ENCODE measurements at regions not wholly inside any gene's neighbourhood (a gene's known extent, or its start where the extent isn't known, plus 50 kb on each side); places are given as distances from the start of the nearest gene placed in this dataset.

- H3K27me3 Mint-ChIP-seq: peaks cover 59% of the 10 kb centered on the region
- no peak overlapping the region for H3K4me3 Mint-ChIP-seq
- DNase-seq (no peak), ATAC-seq (no peak)
- H3K27ac Mint-ChIP-seq: no peak overlapping the region
- no peaks in the 10 kb centered on the region for H3K36me3 Mint-ChIP-seq (ENCODE audit: low read depth)
- H3K4me1 Mint-ChIP-seq: no peaks in the 10 kb centered on the region
- peaks cover 5% of the 10 kb centered on the region for H3K9me3 Mint-ChIP-seq
Observed at GRCh38 chr5:155729684-155730059, 597.3 kb upstream of the SGCD start.

GRCh38 chr5:155732587-155733376 lies 594.2 kb upstream of the SGCD start:
- H3K27ac Mint-ChIP-seq: no peak overlapping the region
- H3K9me3 Mint-ChIP-seq: no peaks in the 10 kb centered on the region
- ATAC-seq (no peak), DNase-seq (no peak)
- H3K4me3 Mint-ChIP-seq: no peak overlapping the region
- H3K36me3 Mint-ChIP-seq (ENCODE audit: low read depth): no peaks in the 10 kb centered on the region
- H3K4me1 Mint-ChIP-seq: no peaks in the 10 kb centered on the region
- H3K27me3 Mint-ChIP-seq: peaks cover 34% of the 10 kb centered on the region

GRCh38 chr5:155733935-155734334 lies 593.0 kb upstream of the SGCD start:
- H3K36me3 Mint-ChIP-seq (ENCODE audit: low read depth): no peaks in the 10 kb centered on the region
- peaks cover 32% of the 10 kb centered on the region for H3K27me3 Mint-ChIP-seq
- ATAC-seq: no peak
- H3K27ac Mint-ChIP-seq: no peak overlapping the region
- H3K4me1 Mint-ChIP-seq: no peaks in the 10 kb centered on the region
- H3K9me3 Mint-ChIP-seq: no peaks in the 10 kb centered on the region
- DNase-seq: no peak
- H3K4me3 Mint-ChIP-seq: no peak overlapping the region

GRCh38 chr5:155735388-155735787 lies 591.6 kb upstream of the SGCD start:
- H3K9me3 Mint-ChIP-seq: no peaks in the 10 kb centered on the region
- no peaks in the 10 kb centered on the region for H3K4me1 Mint-ChIP-seq
- ATAC-seq: no peak
- no peak overlapping the region for H3K27ac Mint-ChIP-seq
- no peak overlapping the region for H3K4me3 Mint-ChIP-seq
- no peak for DNase-seq
- peaks cover 17% of the 10 kb centered on the region for H3K27me3 Mint-ChIP-seq
- no peaks in the 10 kb centered on the region for H3K36me3 Mint-ChIP-seq (ENCODE audit: low read depth)

- Mint-ChIP-seq H3K4me1 (no peaks in the 10 kb centered on the region), H3K36me3 (ENCODE audit: low read depth) (no peaks in the 10 kb centered on the region), H3K9me3 (no peaks in the 10 kb centered on the region), H3K4me3 (no peak overlapping the region), H3K27me3 (no peaks in the 10 kb centered on the region), H3K27ac (no peak overlapping the region)
- DNase-seq (no peak), ATAC-seq (no peak)
Observed at GRCh38 chr5:155738616-155739015, 588.3 kb upstream of the SGCD start.

GRCh38 chr5:155746367-155747038 lies 580.5 kb upstream of the SGCD start:
- DNase-seq (no peak), ATAC-seq (no peak)
- Mint-ChIP-seq H3K27me3 (no peaks in the 10 kb centered on the region), H3K36me3 (ENCODE audit: low read depth) (no peaks in the 10 kb centered on the region), H3K4me3 (no peak overlapping the region), H3K27ac (no peak overlapping the region), H3K4me1 (no peaks in the 10 kb centered on the region), H3K9me3 (no peaks in the 10 kb centered on the region)

- Mint-ChIP-seq H3K27me3 (no peaks in the 10 kb centered on the region), H3K4me1 (no peaks in the 10 kb centered on the region), H3K27ac (no peak overlapping the region), H3K36me3 (ENCODE audit: low read depth) (no peaks in the 10 kb centered on the region), H3K9me3 (no peaks in the 10 kb centered on the region), H3K4me3 (no peak overlapping the region)
- no peak for DNase-seq
- no peak for ATAC-seq
Observed at GRCh38 chr5:155750101-155750500, 576.9 kb upstream of the SGCD start.

GRCh38 chr5:155750571-155750970 lies 576.4 kb upstream of the SGCD start:
- Mint-ChIP-seq H3K27me3 (no peaks in the 10 kb centered on the region), H3K4me1 (no peaks in the 10 kb centered on the region), H3K36me3 (ENCODE audit: low read depth) (no peaks in the 10 kb centered on the region), H3K27ac (no peak overlapping the region), H3K9me3 (no peaks in the 10 kb centered on the region), H3K4me3 (no peak overlapping the region)
- ATAC-seq: no peak
- DNase-seq: no peak

- no peak overlapping the region for H3K27ac Mint-ChIP-seq
- no peaks in the 10 kb centered on the region for H3K36me3 Mint-ChIP-seq (ENCODE audit: low read depth)
- DNase-seq (no peak), ATAC-seq (no peak)
- no peak overlapping the region for H3K4me3 Mint-ChIP-seq
- no peaks in the 10 kb centered on the region for H3K27me3 Mint-ChIP-seq
- no peaks in the 10 kb centered on the region for H3K4me1 Mint-ChIP-seq
- H3K9me3 Mint-ChIP-seq: no peaks in the 10 kb centered on the region
Observed at GRCh38 chr5:155753943-155754581, 572.9 kb upstream of the SGCD start.

- ATAC-seq (no peak), DNase-seq (no peak)
- Mint-ChIP-seq H3K36me3 (ENCODE audit: low read depth) (peaks cover 5% of the 10 kb centered on the region), H3K4me1 (peaks cover 2% of the 10 kb centered on the region), H3K27me3 (no peaks in the 10 kb centered on the region), H3K9me3 (peaks cover 14% of the 10 kb centered on the region), H3K27ac (no peak overlapping the region), H3K4me3 (no peak overlapping the region)
Observed at GRCh38 chr5:155759252-155759651, 567.7 kb upstream of the SGCD start.

- Mint-ChIP-seq H3K4me3 (no peak overlapping the region), H3K9me3 (peaks cover 14% of the 10 kb centered on the region), H3K27me3 (no peaks in the 10 kb centered on the region), H3K27ac (no peak overlapping the region), H3K36me3 (ENCODE audit: low read depth) (peaks cover 5% of the 10 kb centered on the region), H3K4me1 (peaks cover 2% of the 10 kb centered on the region)
- ATAC-seq (no peak), DNase-seq (no peak)
Observed at GRCh38 chr5:155759984-155760383, 567.0 kb upstream of the SGCD start.

GRCh38 chr5:155761502-155761901 lies 565.5 kb upstream of the SGCD start:
- Mint-ChIP-seq H3K27ac (no peak overlapping the region), H3K27me3 (no peaks in the 10 kb centered on the region), H3K4me1 (peaks cover 2% of the 10 kb centered on the region), H3K36me3 (ENCODE audit: low read depth) (peaks cover 5% of the 10 kb centered on the region), H3K4me3 (peak overlapping the region; percentile 2), H3K9me3 (peaks cover 14% of the 10 kb centered on the region)
- ATAC-seq (no peak), DNase-seq (no peak)

GRCh38 chr5:155765715-155766114 lies 561.2 kb upstream of the SGCD start:
- Mint-ChIP-seq H3K4me3 (no peak overlapping the region), H3K27me3 (no peaks in the 10 kb centered on the region), H3K4me1 (peaks cover 6% of the 10 kb centered on the region), H3K36me3 (ENCODE audit: low read depth) (peaks cover 5% of the 10 kb centered on the region), H3K9me3 (peaks cover 8% of the 10 kb centered on the region), H3K27ac (no peak overlapping the region)
- no peak for DNase-seq
- ATAC-seq: no peak

- DNase-seq: no peak
- Mint-ChIP-seq H3K36me3 (ENCODE audit: low read depth) (no peaks in the 10 kb centered on the region), H3K4me3 (no peak overlapping the region), H3K27me3 (no peaks in the 10 kb centered on the region), H3K9me3 (no peaks in the 10 kb centered on the region), H3K4me1 (peaks cover 4% of the 10 kb centered on the region), H3K27ac (no peak overlapping the region)
- no peak for ATAC-seq
Observed at GRCh38 chr5:155767470-155767869, 559.5 kb upstream of the SGCD start.

- ATAC-seq: no peak
- peaks cover 4% of the 10 kb centered on the region for H3K4me1 Mint-ChIP-seq
- no peak for DNase-seq
- no peaks in the 10 kb centered on the region for H3K36me3 Mint-ChIP-seq (ENCODE audit: low read depth)
- H3K4me3 Mint-ChIP-seq: no peak overlapping the region
- no peaks in the 10 kb centered on the region for H3K9me3 Mint-ChIP-seq
- no peaks in the 10 kb centered on the region for H3K27me3 Mint-ChIP-seq
- H3K27ac Mint-ChIP-seq: no peak overlapping the region
Observed at GRCh38 chr5:155768332-155768731, 558.6 kb upstream of the SGCD start.
